ENCODE measurements at regions not wholly inside any gene's neighbourhood (a gene's known extent, or its start where the extent isn't known, plus 50 kb on each side); places are given as distances from the start of the nearest gene placed in this dataset.

DNA sequence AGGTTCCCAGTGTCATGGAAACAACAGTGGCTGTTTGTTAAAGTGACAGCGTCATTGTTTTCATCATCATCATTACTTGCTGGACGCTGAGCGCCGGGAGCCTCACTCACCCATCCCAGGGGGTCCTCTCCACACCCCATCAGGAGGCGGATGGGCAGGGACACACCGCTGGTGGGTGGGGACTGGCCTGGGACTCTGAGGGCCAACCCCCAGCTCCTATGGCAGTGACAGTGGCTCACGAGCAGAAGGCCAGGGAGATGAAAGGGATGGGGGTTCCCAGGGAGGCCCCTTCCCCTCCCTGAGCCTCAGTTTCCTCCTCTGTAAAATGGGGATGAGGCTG is 76.6 kb upstream of the PRR5 start:
- Histone ChIP-seq H3K9me3 (replicated peaks; ENCODE audit: control insufficient read depth, insufficient read depth, low read length) (no peaks in the 10 kb centered on the region), H3K27me3 (ENCODE audit: control insufficient read depth in 2 of 2, insufficient read depth in 2 of 2, low read length in 2 of 2) (no peaks in the 10 kb centered on the region), H3K4me1 (ENCODE audit: control insufficient read depth, extremely low read depth, insufficient read depth, low read length) (no peaks in the 10 kb centered on the region), H3K79me2 (ENCODE audit: control insufficient read depth, insufficient read depth, low read length) (no peaks in the 10 kb centered on the region), H2AFZ (ENCODE audit: low read depth, low read length) (no peak overlapping the region), H3K9ac (replicated peaks; ENCODE audit: extremely low read depth, insufficient read depth, low read length) (no peak overlapping the region), H3K27ac (ENCODE audit: insufficient read depth, low read depth, low read length) (no peak overlapping the region), H3K36me3 (ENCODE audit: control insufficient read depth in 2 of 2, extremely low read depth in 1 of 2, insufficient read depth in 2 of 2, low read length in 2 of 2) (no peaks in the 10 kb centered on the region), H3K4me2 (ENCODE audit: insufficient read depth, low read length) (no peak overlapping the region), H3K9me1 (replicated peaks; ENCODE audit: control insufficient read depth, extremely low read depth, insufficient read depth, low read length) (no peaks in the 10 kb centered on the region), H4K20me1 (replicated peaks; ENCODE audit: control insufficient read depth, extremely low read depth, insufficient read depth, low read length) (no peaks in the 10 kb centered on the region), H3K4me3 (replicated peaks in 1 of 3; ENCODE audit: insufficient read depth in 1 of 3, low read depth in 1 of 3, low read length in 3 of 3) (no peak overlapping the region)
- ChIA-PET POLR2A (no interaction called here), CTCF (interaction anchor here (0.6 to 4.6 kb wide), 25 partner anchors 11 to 1393 kb away, joined by 3 to 92 read pairs (median 4); no protein-coding TSS in a partner anchor)
- dilution Hi-C loops (cut with MboI; ENCODE audit: extremely low pct_ligation_motif_present, low sequenced_read_pairs) (no loop called here), intact Hi-C loops (cut with micrococcal nuclease) (loop anchor here (10.0 kb wide), 1 partner anchor 261 kb away; no protein-coding TSS in a partner anchor)
- no TSS peak for BruUV-seq (replicated peaks)
- DNase-seq (ENCODE audit: low read depth, low spot score): no peak
- TF ChIP-seq MYC (IDR thresholded peaks at IDR 0.05; ENCODE audit: low read depth, low read length): no peak
- TF ChIP-seq, protein P1, sequence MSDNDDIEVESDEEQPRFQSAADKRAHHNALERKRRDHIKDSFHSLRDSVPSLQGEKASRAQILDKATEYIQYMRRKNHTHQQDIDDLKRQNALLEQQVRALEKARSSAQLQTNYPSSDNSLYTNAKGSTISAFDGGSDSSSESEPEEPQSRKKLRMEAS (IDR thresholded peaks at IDR 0.05; ENCODE audit: insufficient read depth, insufficient read length): no peak
- no peak for FAIRE-seq

DNA sequence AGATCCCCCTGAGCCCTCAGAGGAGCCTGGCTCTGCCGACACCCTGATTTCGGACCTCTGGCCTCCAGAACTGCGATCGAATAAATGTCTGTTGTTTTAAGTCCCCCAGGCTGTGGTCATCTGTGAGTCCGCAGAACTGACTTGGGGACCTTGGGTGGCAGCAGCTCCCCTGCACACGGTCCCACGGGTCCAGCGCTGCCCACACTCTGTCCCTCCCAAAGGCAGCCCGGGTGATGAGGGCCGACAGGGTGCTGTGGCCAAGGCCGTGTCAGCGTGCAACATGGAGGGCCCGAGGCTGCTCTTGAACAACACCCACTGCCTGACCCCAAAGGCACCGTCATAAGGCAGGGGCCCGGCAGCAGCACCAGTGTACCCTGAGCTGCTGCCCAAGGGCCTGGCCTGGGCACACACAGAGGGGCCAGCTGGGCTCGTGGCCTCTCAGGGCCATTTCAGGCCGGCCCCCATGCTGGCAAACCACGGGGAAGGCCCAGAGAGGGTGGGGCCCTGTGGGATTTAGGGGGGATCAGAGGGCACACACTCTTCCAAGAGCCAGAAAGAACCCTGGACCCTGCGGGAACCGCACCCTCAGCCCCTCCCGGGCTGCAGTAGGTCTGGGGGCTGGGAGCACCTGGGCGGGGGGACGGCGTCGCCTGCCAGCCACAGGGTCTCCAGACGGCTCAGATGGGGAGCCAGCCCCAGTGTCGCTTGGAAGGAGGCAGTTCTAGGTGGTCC is 77.1 kb upstream of the PRR5 start:
- H2AFZ ChIP-seq (ENCODE audit: low read depth, low read length): no peak overlapping the region
- dilution Hi-C loops (cut with MboI; ENCODE audit: extremely low pct_ligation_motif_present, low sequenced_read_pairs): no loop called here
- no peaks in the 10 kb centered on the region for H3K27me3 ChIP-seq (ENCODE audit: control insufficient read depth in 2 of 2, insufficient read depth in 2 of 2, low read length in 2 of 2)
- CTCF ChIA-PET: interaction anchor here (0.9 to 4.6 kb wide), 21 partner anchors 10 to 1393 kb away, joined by 3 to 92 read pairs (median 4); no protein-coding TSS in a partner anchor
- no peak overlapping the region for H3K27ac ChIP-seq (ENCODE audit: insufficient read depth, low read depth, low read length)
- H3K4me1 ChIP-seq (ENCODE audit: control insufficient read depth, extremely low read depth, insufficient read depth, low read length): no peaks in the 10 kb centered on the region
- FAIRE-seq (no peak), DNase-seq (ENCODE audit: low read depth, low spot score) (no peak)
- no peaks in the 10 kb centered on the region for H4K20me1 ChIP-seq (replicated peaks; ENCODE audit: control insufficient read depth, extremely low read depth, insufficient read depth, low read length)
- intact Hi-C loops (cut with micrococcal nuclease): loop anchor here (10.0 kb wide), 1 partner anchor 260 kb away; no protein-coding TSS in a partner anchor
- H3K79me2 ChIP-seq (ENCODE audit: control insufficient read depth, insufficient read depth, low read length): no peaks in the 10 kb centered on the region
- no peaks in the 10 kb centered on the region for H3K36me3 ChIP-seq (ENCODE audit: control insufficient read depth in 2 of 2, extremely low read depth in 1 of 2, insufficient read depth in 2 of 2, low read length in 2 of 2)
- no TSS peak for BruUV-seq (replicated peaks)
- POLR2A ChIA-PET: no interaction called here
- no peak overlapping the region for H3K4me2 ChIP-seq (ENCODE audit: insufficient read depth, low read length)
- no peaks in the 10 kb centered on the region for H3K9me1 ChIP-seq (replicated peaks; ENCODE audit: control insufficient read depth, extremely low read depth, insufficient read depth, low read length)
- no peak overlapping the region for H3K9ac ChIP-seq (replicated peaks; ENCODE audit: extremely low read depth, insufficient read depth, low read length)
- H3K4me3 ChIP-seq (replicated peaks in 1 of 3; ENCODE audit: insufficient read depth in 1 of 3, low read depth in 1 of 3, low read length in 3 of 3): no peak overlapping the region
- no peak for TF ChIP-seq POLR2AphosphoS5 (IDR thresholded peaks at IDR 0.05; ENCODE audit: insufficient read depth, low read depth, low read length)
- no peak for TF ChIP-seq FOS (IDR thresholded peaks at IDR 0.05; ENCODE audit: borderline replicate concordance, insufficient read depth, low read length)
- TF ChIP-seq, protein P2, sequence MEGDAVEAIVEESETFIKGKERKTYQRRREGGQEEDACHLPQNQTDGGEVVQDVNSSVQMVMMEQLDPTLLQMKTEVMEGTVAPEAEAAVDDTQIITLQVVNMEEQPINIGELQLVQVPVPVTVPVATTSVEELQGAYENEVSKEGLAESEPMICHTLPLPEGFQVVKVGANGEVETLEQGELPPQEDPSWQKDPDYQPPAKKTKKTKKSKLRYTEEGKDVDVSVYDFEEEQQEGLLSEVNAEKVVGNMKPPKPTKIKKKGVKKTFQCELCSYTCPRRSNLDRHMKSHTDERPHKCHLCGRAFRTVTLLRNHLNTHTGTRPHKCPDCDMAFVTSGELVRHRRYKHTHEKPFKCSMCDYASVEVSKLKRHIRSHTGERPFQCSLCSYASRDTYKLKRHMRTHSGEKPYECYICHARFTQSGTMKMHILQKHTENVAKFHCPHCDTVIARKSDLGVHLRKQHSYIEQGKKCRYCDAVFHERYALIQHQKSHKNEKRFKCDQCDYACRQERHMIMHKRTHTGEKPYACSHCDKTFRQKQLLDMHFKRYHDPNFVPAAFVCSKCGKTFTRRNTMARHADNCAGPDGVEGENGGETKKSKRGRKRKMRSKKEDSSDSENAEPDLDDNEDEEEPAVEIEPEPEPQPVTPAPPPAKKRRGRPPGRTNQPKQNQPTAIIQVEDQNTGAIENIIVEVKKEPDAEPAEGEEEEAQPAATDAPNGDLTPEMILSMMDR (IDR thresholded peaks at IDR 0.05; ENCODE audit: extremely low read depth in 1 of 2, insufficient read depth in 1 of 2, low read depth in 1 of 2, low read length in 2 of 2): no peak
- no peak for TF ChIP-seq POLR2A (IDR thresholded peaks at IDR 0.05; ENCODE audit: low read depth, low read length)
- TF ChIP-seq, protein P1 (IDR thresholded peaks at IDR 0.05; ENCODE audit: insufficient read depth, insufficient read length): no peak
- no peak for TF ChIP-seq GATA2 (IDR thresholded peaks at IDR 0.05; ENCODE audit: insufficient read depth, insufficient read length, low read depth, low read length)
- no peak for TF ChIP-seq JUN (IDR thresholded peaks at IDR 0.05; ENCODE audit: borderline replicate concordance, insufficient read depth, insufficient read length, low read depth)
- no peaks in the 10 kb centered on the region for H3K9me3 ChIP-seq (replicated peaks; ENCODE audit: control insufficient read depth, insufficient read depth, low read length)

All from endothelial cell of umbilical vein (primary cell).